GM19468 (cell line): ENCODE measurements at regions not wholly inside any gene's neighbourhood (a gene's known extent, or its start where the extent isn't known, plus 50 kb on each side); places are given as distances from the start of the nearest gene placed in this dataset.

Source experiments
- ATAC-seq: cut with Tn5 transposase; IDR thresholded peaks from one replicate; pipeline ENCODE4 v1.9.1; 2021; ENCODE audit warnings: mild to moderate bottlenecking, moderate library complexity, moderate number of reproducible peaks; ENCODE audit not compliant: unreplicated experiment; ENCODE audit errors: extremely low read depth

DNA sequence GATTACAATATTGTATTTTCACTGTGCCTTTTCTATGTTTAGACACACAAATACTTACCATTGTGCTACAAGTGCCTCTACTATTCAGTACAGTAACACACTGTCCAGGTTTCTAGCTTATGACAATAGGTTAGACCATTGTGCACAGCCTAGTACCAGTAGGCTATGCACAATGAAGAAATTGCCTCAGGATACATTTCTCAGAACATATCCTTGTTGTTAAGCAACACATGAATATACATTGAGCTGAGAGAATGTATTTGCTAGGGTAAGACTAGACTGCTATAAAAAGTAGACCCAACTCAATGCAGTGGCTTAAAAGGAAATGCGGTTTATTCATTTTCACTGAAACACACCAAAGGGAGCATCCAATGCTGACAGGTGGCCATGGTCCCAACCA lies 285.1 kb downstream of the HS3ST3A1 start:
- no peak for ATAC-seq

DNA sequence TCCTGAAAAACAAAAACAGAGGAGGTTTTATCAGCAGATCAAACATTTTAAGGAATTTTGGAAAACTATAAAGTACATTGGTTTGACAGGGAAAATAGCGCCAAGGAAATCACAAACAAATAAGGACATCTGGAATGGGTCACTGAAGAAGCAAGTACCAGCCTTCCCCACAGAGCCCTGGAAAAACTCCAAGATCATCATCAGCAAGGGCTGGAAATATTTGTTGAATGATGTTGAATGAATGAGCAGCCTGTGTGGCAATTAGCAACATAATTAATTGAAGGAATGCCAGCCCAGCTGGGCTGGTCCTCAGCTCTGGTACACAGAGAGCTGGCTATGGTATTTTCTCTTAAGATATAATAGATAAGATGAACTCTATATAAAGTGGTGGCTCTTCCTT lies 290.4 kb downstream of the HS3ST3A1 start:
- ATAC-seq = no peak

DNA sequence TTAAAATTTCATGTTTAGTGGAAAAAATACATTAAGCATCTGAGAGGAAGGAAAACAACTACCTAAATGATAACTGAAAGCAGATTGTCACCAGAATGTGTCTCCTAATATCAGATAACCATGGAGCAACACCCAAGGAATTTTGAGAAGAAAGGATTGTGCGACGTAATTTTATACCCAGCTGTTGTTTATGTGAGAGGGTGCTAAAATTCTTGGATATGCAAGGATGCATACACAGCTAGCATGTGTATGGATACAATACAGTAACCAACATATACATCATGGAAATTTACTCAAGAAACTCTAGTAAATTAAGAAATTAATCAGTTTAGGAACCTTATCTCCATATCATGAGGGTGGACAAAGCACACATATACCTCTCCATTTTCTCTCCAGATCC lies 290.9 kb downstream of the HS3ST3A1 start:
- no peak for ATAC-seq

DNA sequence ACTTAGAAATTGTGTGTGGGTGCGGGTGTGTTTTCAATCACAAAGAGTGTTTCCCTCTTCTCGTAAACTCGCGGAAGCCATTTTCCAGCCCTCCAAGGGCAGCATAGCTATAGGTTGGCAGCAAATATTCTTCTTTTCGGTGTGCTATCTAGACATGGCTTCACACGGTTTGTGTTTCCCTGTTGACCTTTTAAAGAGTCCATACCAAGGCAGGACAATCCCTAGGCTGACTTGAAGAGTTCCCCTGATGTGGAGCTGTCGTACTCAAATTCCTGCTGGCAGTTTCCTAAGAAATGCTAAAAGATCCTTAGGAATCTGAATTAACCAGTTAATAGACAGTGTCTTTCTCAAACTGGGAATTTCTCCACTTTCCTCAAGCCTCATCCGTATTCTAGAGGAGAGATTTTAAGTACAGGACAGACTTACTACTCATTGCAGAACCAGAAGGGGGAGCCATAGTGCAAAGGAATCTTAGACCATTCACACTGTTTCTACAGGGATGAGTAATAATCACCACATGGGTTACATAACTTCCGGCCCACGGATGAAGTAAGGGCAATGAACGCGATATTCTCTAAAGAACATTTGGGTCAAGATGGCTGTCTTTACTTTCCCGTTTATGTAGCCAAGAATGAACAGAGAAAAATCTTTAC lies 288.6 kb upstream of the ELAC2 start:
- no peak for ATAC-seq

DNA sequence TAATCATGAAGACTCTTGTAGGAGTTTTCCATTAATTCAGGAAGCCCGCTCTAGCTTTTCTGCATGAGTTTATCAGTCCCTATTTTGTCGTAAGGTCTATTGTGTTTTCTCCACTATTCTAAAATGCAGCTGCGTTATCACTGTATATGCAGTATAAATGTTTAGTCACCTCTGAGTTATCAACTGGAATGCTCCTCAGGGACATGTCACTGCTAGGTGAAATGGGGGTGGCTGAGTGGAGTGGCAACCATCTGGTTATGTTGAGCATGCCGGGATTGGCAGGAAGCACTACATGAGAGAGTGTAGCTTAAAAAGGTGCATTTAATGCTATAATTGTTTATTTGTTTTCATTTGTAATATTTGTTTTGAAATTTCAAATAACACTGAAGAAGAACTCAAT lies 285.2 kb upstream of the ELAC2 start:
- no peak for ATAC-seq

DNA sequence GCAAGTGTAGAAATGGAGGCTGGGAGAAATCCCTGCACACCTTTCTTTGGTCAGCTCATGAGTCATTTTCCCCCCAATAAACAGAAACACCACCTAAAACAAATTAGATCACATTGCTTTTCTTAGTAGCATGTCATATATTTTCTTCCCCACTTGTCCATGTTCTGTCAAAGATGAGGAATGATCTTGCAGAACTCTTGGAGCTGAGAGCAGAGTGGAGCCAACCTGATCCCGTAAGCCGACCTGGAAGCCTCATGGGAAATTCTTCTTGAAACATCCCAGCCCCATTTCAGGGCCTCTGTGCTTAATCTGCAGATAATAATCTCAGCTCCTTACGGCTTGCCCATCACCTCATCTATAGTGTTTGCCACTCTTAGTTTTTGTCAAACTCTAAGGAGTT lies 284.6 kb upstream of the ELAC2 start:
- ATAC-seq = no peak

DNA sequence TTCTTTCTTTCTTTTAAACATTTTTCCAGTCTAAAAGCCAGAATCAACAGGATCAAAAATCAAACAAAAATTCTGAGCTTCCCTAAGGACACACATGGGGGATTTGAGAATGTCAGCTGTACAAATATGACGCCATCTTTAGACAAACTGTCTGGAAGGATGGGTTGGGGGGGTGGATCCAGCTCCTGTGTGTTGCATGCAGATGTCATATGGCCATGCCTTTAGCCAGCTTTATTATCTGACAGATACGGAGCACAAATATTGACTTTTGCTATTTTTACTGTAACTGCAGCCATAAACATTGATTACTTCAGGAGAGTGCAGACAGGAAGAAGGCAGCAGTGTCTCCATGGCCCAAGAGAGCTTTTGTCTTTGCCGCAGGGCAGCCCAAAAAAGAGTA lies 279.4 kb upstream of the ELAC2 start:
- no peak for ATAC-seq

DNA sequence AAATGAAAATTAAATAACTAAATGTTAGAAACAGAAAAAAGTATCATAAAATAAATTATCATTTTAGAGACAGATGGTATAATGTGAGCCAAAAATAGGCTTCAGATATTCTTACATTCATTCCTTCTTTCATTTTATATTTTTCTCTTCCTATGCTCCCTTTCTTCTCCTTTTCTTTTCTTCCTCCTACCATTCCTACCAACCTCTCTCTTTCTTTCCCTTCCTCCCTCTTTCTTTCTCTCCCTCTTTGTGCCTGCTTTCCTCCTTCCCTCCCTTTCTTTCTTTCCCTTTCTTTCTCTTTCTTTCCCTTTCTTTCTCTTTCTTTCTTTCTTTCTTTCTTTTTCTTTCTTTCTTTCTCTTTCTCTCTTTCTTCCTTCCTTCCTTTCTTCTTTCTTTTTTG lies 275.6 kb upstream of the ELAC2 start:
- ATAC-seq = no peak

DNA sequence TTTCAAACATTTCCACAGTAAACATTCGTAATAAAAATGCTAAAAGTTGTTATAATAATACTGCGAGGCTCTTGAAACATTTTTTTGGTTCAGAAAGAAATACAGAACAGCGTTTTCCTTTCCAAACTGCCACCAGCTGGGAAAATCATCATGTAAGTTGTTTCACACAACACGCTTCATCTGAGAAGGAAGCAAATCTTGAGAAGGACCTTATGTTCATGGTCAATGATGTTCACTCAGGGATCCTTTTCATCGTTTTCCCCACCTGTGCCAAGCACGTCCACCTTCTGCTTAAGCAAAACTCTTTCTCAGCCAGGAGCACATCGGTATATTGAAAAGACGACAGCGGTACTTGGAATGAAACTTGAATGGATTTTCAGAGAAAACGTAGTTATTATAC lies 274.5 kb upstream of the ELAC2 start:
- no peak for ATAC-seq

DNA sequence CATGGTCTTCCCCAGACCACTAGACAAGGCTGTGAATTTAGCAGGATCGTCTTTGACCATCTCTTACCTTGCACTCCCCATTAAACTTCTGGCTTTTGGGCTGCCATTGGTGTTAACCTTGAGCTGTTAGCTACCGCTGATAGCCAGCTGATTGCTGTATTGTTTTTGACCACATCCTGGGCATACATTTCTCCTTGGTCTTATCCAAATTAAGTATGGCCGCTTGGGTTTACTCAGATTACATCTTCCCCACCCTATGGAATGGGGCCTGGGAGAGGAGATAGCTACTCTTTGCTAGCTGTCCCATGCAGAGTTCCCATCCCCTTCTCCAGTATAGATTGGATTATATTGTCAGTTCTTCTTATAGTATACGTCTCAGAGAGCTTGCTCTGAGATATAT lies 270.4 kb upstream of the ELAC2 start:
- ATAC-seq = no peak

DNA sequence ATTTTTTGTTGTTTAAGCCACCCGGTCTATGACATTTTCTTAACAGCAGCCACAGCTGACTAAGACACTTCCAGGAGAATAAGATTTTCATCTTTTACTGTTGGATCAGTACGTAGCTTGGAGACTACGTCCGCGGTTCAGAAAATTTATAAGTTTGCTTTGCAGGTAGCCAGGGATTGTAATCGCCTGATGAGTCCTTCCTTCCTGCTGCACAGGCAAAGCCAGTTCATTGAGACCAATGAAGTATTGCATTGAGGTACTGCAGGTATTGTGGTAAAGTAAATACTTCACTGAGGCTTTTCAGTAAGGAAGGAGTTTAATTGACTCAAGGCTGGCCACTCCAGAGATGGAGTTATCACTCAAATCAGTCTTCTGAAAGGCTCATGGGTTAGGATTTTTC lies 269.4 kb upstream of the ELAC2 start:
- ATAC-seq = no peak

DNA sequence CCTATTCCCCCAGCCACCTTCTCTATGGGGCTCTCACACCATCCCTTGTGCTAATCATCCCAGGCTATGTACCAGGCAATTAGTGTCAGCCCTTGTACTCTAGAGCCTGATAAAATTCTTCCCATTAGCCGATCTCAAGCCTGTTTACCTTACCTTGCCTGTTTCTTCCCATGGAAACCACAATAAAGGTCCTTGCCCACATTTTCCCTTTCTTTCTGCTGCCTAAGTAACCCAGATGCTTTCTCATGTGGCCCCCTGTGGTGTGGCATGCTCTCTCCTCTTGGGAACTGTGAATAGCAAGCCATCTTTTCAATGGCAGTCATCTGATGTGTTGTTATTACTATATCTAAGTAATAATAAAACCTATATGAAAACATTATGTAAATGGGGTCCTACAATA lies 265.8 kb upstream of the ELAC2 start:
- ATAC-seq = no peak

DNA sequence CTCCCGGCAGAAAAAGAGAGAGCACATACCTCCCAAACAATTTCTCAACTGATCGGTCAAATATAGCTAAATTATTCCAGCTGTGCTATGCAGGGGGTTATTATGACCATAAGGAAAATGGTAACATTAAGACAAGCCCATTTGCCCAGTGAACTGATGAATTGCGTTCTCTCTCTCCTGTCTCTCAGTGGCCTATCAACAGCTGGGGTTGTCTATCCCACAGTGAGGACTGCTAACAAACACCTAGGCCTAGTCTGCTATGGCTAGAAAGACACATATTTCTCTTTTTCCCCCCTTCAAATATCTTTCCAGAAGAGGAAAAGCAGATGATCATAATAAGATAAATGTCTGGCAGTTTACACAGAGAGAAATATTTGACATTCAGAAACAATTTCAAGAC lies 263.8 kb upstream of the ELAC2 start:
- ATAC-seq = no peak

DNA sequence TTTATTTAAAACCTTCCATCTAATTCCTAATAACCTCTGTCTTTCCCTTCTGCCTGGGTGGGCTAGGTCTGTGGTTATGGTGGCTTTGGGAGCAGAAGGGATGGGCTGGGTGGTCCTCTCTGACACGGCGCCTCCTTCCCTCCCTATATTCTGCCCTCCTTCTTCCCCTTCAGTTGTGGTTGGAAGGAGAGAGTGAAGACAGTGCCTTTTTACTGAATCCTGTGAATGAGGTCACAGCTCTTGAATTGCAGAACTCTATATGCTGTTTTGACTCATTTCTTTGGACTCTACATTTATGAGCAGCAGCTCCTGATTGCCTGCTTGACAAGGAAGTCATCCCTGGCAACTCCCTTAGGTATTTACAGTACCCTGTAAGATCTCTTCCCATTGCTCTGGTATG lies 256.0 kb upstream of the ELAC2 start:
- ATAC-seq = no peak

DNA sequence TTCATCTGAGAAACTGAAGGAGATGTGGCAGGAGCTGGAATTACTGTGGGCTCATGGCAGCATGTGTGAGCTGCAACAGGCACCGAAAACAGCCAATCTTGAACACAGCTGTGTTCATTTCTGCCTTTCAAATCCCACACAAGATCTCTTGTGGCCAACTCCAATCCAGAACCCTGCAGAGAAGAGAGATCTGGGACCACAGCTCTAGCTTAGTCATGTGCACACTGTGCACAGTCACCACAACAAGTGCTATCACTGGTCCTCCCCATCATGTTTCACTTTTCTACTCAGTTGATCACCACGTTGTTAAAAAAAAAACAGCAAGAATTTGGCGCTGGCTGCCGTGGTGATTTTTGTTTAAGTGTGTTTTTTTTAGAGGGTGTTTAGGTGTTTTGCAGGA lies 254.5 kb upstream of the ELAC2 start:
- no peak for ATAC-seq

DNA sequence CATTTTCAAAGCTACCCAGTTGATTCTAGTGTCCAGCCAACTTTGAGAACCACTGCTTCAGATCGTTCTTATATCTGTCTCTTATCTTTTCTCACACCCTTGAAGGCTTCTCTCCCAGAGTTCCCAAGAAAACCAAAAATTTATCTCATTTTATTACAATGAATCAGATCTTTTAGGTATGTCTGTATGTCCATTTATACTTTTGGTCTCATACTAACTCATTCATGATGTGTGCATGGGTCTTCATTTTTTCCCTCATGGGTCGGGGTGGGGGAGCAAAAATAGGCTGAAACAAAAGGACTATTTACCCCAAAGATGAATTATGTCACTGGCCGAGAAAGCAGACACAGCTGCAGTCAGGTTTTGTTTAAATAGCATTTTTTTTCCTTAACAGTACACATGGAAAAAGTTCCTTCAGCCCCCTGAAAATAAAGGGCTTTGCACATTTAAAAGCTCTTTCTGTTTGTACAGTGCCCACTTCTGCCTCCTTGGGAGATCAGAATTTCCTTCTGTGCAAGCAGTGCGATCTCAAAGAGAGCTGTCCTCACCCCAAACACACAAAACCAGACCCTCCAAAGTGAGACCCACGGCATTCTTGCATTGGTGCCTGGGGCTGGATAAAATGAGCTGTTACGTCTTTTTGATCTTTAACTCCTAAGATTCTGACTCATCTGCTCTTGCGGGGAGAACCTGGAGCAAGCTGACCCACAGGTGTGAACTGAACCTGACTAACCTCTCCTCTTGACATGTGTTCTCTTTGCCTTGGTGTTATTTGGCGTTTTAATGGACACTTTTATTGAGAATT lies 251.2 kb upstream of the ELAC2 start:
- ATAC-seq = no peak

DNA sequence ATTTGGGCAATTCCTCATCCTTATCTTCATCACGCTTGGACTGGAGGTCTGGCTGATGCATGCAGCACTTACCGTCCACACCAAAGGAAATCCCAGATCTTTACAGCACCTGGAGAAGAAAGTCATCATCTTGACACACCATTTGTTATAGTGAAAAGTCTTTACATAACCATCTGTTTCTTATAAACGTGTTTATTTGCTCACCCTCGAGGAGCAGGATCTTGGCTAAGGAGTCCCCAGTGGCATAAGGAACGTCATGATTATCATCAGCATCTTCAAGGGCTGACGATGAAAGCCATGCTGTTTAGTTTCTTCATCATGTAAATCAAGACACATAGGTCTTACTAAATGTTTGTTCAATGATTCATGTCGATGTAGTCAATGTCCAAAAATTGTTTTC lies 248.8 kb upstream of the ELAC2 start:
- ATAC-seq = no peak

DNA sequence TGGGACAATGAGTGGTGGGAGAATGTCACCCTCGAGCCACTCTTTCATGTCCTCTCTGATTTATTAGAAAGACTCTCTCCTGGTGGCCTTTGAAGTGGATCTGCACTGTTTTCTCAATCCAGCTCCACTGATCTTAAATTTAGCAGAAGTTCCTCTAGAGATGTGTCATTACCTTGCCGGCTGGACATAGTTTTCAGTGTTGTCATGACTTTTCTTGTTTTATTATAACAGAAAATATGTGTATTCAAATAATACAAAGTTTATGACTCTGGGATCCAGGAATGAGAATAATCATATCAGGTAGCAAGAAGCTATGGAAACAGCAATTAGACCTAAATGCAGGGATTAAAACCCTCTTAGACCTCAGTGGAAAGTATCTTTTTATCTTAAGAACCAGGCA lies 247.5 kb upstream of the ELAC2 start:
- no peak for ATAC-seq

DNA sequence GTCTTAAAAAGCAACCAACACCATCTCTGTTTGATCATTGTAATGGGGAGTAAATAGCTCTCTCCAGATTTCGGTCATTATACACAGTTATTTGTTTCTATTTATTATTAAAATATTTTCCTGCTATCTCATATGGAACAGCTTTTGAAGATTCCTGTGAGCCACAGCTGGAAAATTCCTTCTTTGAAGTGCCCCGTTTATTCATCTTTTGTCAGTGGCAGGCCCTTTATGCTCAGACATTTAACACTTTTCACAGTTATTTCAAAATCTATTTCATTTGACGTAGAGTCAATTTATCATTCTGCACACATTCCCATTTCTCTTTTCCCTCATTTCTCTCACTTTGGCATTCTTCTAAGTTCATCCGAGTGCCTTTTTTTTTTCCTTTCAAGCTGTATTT lies 245.9 kb upstream of the ELAC2 start:
- no peak for ATAC-seq

DNA sequence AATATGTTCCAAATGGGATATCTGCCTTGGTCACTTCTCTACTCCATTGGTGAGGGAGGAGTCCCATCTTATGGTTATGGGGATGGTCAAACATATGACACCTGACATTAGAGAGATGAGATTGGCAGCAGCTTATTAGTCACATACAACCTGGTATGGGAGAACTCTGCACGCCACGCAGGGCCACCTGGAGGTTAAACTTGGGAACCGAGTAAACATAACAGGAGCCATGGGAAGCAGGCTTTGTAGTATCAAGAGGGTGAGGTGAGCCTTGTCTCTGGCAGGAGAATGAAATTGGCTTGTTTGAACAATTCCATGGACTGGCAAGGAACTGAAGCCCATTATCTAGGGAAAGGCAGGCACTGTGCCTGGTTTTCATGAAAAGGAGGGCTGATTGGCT lies 238.7 kb upstream of the ELAC2 start:
- no peak for ATAC-seq

DNA sequence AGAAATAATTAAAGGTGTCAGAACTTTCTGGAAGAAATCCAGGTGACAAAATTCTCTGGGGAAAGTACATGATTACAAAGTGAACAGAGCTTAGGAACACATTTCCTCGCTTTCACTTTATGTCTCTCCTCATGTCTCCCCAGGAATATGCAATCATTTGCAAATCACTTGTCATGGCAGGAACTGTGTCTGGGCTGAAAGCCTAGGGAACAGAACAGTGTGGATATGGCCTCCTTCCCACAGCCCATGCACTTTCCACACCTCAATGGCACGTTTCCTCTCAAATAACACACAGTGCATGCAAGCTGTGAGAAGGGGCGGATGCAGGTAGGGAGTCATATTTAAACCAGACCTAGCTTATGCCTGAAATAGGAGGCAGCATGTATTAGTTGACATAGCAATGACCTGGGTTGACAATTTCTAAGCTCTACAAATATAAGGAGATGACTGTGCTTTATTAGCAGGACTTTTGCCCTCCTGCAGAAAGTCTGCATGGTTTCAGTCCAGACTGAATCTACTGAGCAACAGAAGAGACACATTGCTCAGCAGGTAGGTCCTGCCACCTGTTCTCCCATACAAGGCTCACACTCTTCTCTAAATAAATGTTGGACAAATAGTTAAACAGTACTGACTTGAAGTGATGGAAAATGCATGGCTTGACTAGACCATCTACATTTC lies 236.0 kb upstream of the ELAC2 start:
- ATAC-seq = no peak

DNA sequence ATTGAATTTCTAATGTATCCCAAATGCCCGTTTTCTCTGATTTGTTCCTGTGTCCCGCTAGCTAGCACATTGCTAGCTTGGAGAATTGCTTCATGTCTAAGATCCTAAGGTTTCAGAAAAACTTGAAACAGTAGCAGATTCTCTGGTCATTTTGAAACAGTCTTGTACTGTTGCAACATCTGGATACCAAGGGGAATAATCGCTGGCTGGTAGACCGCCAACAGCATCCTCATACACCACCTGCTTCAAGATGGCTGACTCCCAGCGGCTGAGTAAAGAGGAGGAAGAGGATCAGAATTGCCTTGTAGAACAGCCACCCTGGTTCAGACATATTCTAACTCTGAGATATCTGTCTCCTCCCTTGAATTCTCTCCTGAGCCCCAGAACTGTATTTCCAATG lies 226.7 kb upstream of the ELAC2 start:
- ATAC-seq = no peak
